H1 (cell line): ENCODE measurements at regions not wholly inside any gene's neighbourhood (a gene's known extent, or its start where the extent isn't known, plus 50 kb on each side); places are given as distances from the start of the nearest gene placed in this dataset.

ENCODE experiments used
- CTCF ChIA-PET: fragments of 300-600 bp; sonication (Branson Sonifier 250); formaldehyde crosslinking; loops from one replicate; lab custom pipeline; 2021; ENCODE audit not compliant: partially characterized antibody; lab: Charles Lee
- POLR2A ChIA-PET: fragments of 300-600 bp; sonication (Branson Sonifier 250); formaldehyde crosslinking; loops from one replicate; lab custom pipeline; 2021; ENCODE audit warnings: inconsistent platforms; ENCODE audit not compliant: partially characterized antibody; lab: Charles Lee
- DNase-seq, 2 experiments: peaks; one replicate each; pipeline versions ENCODE4 v3.0.0 to v3.0.0-alpha.2; 2010 to 2022; ENCODE audit warnings: low spot score in 2 of 2, low read depth in 1 of 2, mixed read lengths in 1 of 2
- FAIRE-seq: peaks from 2 replicates; lab custom pipeline; 2011; peaks lifted over from hg19 to GRCh38; lab: Jason Lieb, UNC
- H2AFZ ChIP-seq: 2 replicates; pipeline ENCODE4 v1.8.1; 2012; ENCODE audit warnings: low read length, inconsistent platforms
- H2AK5ac ChIP-seq: 2 replicates; pipeline ENCODE4 v1.6.1; 2013; ENCODE audit warnings: low read depth, low read length
- H2BK120ac ChIP-seq: replicated peaks from 2 replicates; pipeline ENCODE3; 2013; ENCODE audit warnings: low read depth, low read length, inconsistent platforms
- H2BK12ac ChIP-seq: 2 replicates; pipeline ENCODE4 v1.6.1; 2013; ENCODE audit warnings: low read depth, low read length
- H2BK15ac ChIP-seq: 2 replicates; pipeline ENCODE4 v1.6.1; 2013; ENCODE audit warnings: low read length
- H2BK20ac ChIP-seq: 2 replicates; pipeline ENCODE4 v1.6.1; 2013; ENCODE audit warnings: low read length
- H2BK5ac ChIP-seq: 2 replicates; pipeline ENCODE4 v1.6.1; 2013; ENCODE audit warnings: low read depth, low read length
- H3K14ac ChIP-seq: 2 replicates; pipeline ENCODE4 v1.6.1; 2013; ENCODE audit warnings: inconsistent platforms; ENCODE audit not compliant: insufficient read length
- H3K18ac ChIP-seq: 2 replicates; pipeline ENCODE4 v1.6.1; 2013; ENCODE audit warnings: low read length; ENCODE audit errors: extremely low read depth
- H3K23ac ChIP-seq: 2 replicates; pipeline ENCODE4 v1.6.1; 2013; ENCODE audit warnings: inconsistent platforms; ENCODE audit not compliant: insufficient read length
- H3K23me2 ChIP-seq: 2 replicates; pipeline ENCODE4 v1.6.1; 2013; ENCODE audit warnings: low read depth, low read length
- H3K27ac ChIP-seq: 2 replicates; pipeline ENCODE4 v1.6.1; 2011; ENCODE audit warnings: low read depth, low read length, inconsistent platforms
- H3K27me3 ChIP-seq, 4 experiments: replicated peaks in 1 of 4; 1 replicate in 1 of 4; 2 replicates in 3 of 4; pipeline versions ENCODE4 v1.6.1 to v1.8.1; 2011 to 2013; ENCODE audit warnings: low read length in 3 of 4, mild to moderate bottlenecking in 3 of 4, inconsistent platforms in 2 of 4, mixed read lengths in 2 of 4, moderate library complexity in 1 of 4; ENCODE audit not compliant: control insufficient read depth in 3 of 4, insufficient read depth in 3 of 4; ENCODE audit errors: extremely low read depth in 1 of 4
- H3K36me3 ChIP-seq, 4 experiments: 2 replicates each; pipeline versions ENCODE4 v1.6.1 to v1.8.1; 2011 to 2013; ENCODE audit warnings: mild to moderate bottlenecking in 4 of 4, low read length in 3 of 4, moderate library complexity in 2 of 4, control low read depth in 1 of 4, inconsistent platforms in 1 of 4; ENCODE audit not compliant: insufficient read depth in 4 of 4, control insufficient read depth in 2 of 4
- H3K4ac ChIP-seq: replicated peaks from 2 replicates; pipeline ENCODE3; 2013; ENCODE audit warnings: low read length, low read depth, mixed read lengths, inconsistent platforms; ENCODE audit not compliant: insufficient read length
- H3K4me1 ChIP-seq, 4 experiments: replicated peaks in 1 of 4; 1 replicate in 1 of 4; 2 replicates in 3 of 4; pipeline versions ENCODE4 v1.6.1 to v1.8.1; 2011 to 2013; ENCODE audit warnings: low read length in 3 of 4, inconsistent platforms in 2 of 4, mixed read lengths in 1 of 4; ENCODE audit not compliant: insufficient read depth in 4 of 4, control insufficient read depth in 3 of 4
- H3K4me2 ChIP-seq, 2 experiments: 2 replicates each; pipeline versions ENCODE4 v1.6.1 to v1.8.1; 2011 to 2013; ENCODE audit warnings: low read depth in 2 of 2, low read length in 2 of 2, control low read depth in 1 of 2, inconsistent platforms in 1 of 2, mild to moderate bottlenecking in 1 of 2; ENCODE audit not compliant: insufficient read depth in 1 of 2
- H3K4me3 ChIP-seq, 4 experiments: fragments of 200-600, 300-600 bp in 1 of 4; sonication (generic), shearing (Covaris generic), sonication (Bioruptor Twin) in 1 of 4; 2 replicates each; pipeline versions ENCODE4 v1.5.1 to v1.8.1; 2011 to 2016; ENCODE audit warnings: low read length in 4 of 4, low read depth in 3 of 4, control low read depth in 2 of 4, inconsistent platforms in 2 of 4, mild to moderate bottlenecking in 2 of 4, mixed read lengths in 1 of 4, moderate library complexity in 1 of 4; ENCODE audit not compliant: insufficient read depth in 2 of 4; ENCODE audit errors: extremely low read depth in 1 of 4
- H3K56ac ChIP-seq: replicated peaks from 2 replicates; pipeline ENCODE3; 2013; ENCODE audit warnings: low read depth, mild to moderate bottlenecking, mixed read lengths, low read length, inconsistent platforms; ENCODE audit not compliant: insufficient read length
- H3K79me1 ChIP-seq: 2 replicates; pipeline ENCODE4 v1.6.1; 2013; ENCODE audit warnings: low read depth, low read length, control low read depth
- H3K79me2 ChIP-seq, 2 experiments: 2 replicates each; pipeline versions ENCODE4 v1.6.1 to v1.8.1; 2012 to 2013; ENCODE audit warnings: low read length in 2 of 2, mild to moderate bottlenecking in 2 of 2, inconsistent platforms in 1 of 2; ENCODE audit not compliant: insufficient read depth in 2 of 2, control insufficient read depth in 1 of 2
- H3K9ac ChIP-seq, 4 experiments: replicated peaks in 1 of 4; 1 replicate in 1 of 4; 2 replicates in 3 of 4; pipeline versions ENCODE4 v1.6.1 to v1.8.1; 2011 to 2013; ENCODE audit warnings: low read depth in 3 of 4, low read length in 3 of 4, control low read depth in 2 of 4, mild to moderate bottlenecking in 2 of 4, moderate library complexity in 2 of 4, inconsistent platforms in 1 of 4; ENCODE audit errors: extremely low read depth in 1 of 4
- H3K9me3 ChIP-seq, 2 experiments: 2 replicates each; pipeline versions ENCODE4 v1.6.1 to v1.8.1; 2012 to 2013; ENCODE audit warnings: mild to moderate bottlenecking in 2 of 2, moderate library complexity in 2 of 2, control low read depth in 1 of 2, inconsistent platforms in 1 of 2, low read depth in 1 of 2, low read length in 1 of 2, mixed read lengths in 1 of 2; ENCODE audit not compliant: insufficient read depth in 2 of 2
- H4K20me1 ChIP-seq, 2 experiments: replicated peaks in 1 of 2; 2 replicates each; pipeline versions ENCODE3 to v1.8.1; 2011 to 2013; ENCODE audit warnings: inconsistent platforms in 2 of 2, low read length in 2 of 2, mild to moderate bottlenecking in 1 of 2; ENCODE audit not compliant: insufficient read depth in 2 of 2, control insufficient read depth in 1 of 2
- H4K5ac ChIP-seq: 2 replicates; pipeline ENCODE4 v1.6.1; 2013; ENCODE audit warnings: low read length, low read depth, mixed read lengths, inconsistent platforms; ENCODE audit not compliant: insufficient read length
- H4K8ac ChIP-seq: 2 replicates; pipeline ENCODE4 v1.8.0; 2013; ENCODE audit warnings: mild to moderate bottlenecking, moderate library complexity, low read length, inconsistent platforms; ENCODE audit not compliant: insufficient read depth; ENCODE audit errors: extremely low read depth
- H4K91ac ChIP-seq: replicated peaks from 2 replicates; pipeline ENCODE3; 2013; ENCODE audit warnings: low read length, mixed read lengths, inconsistent platforms; ENCODE audit not compliant: insufficient read length
- EP300 ChIP-seq, 2 experiments: IDR thresholded peaks; 1 replicate in 1 of 2; 2 replicates in 1 of 2; pipeline ENCODE4 v1.6.1; 2011 to 2012; ENCODE audit warnings: low read depth in 2 of 2, low read length in 2 of 2, mild to moderate bottlenecking in 2 of 2, borderline replicate concordance in 1 of 2, inconsistent platforms in 1 of 2, moderate library complexity in 1 of 2
- GTF2F1 ChIP-seq: IDR thresholded peaks from 2 replicates; pipeline ENCODE4 v1.6.1; 2012; ENCODE audit warnings: low read depth, low read length, improper control_type of control experiment, borderline replicate concordance
- HDAC2 ChIP-seq, 2 experiments: fragments of 300-600 bp in 1 of 2; sonication (generic) in 1 of 2; IDR thresholded peaks; 2 replicates each; pipeline ENCODE4 v1.6.1; 2011 to 2012; ENCODE audit warnings: low read depth in 2 of 2, low read length in 2 of 2, mild to moderate bottlenecking in 2 of 2, moderate library complexity in 2 of 2, borderline replicate concordance in 1 of 2, inconsistent platforms in 1 of 2
- KDM1A ChIP-seq: fragments of 200-600, 300-600 bp; sonication (generic); IDR thresholded peaks from 2 replicates; pipeline ENCODE4 v1.7.1; 2016; ENCODE audit warnings: mild to moderate bottlenecking, low read length, borderline replicate concordance
- MAFK ChIP-seq: IDR thresholded peaks from 2 replicates; pipeline ENCODE4 v1.6.1; 2012; ENCODE audit warnings: low read depth, mild to moderate bottlenecking, improper control_type of control experiment, low read length
- NRF1 ChIP-seq: IDR thresholded peaks from 2 replicates; pipeline ENCODE4 v1.6.1; 2011; ENCODE audit warnings: mild to moderate bottlenecking, low read depth, low read length, improper control_type of control experiment
- PHF8 ChIP-seq: fragments of 200-600 bp; sonication (generic); conservative IDR thresholded peaks from 2 replicates; pipeline ENCODE4 v1.7.1; 2012; ENCODE audit warnings: low read depth, mild to moderate bottlenecking, inconsistent platforms, low read length, moderate library complexity
- POLR2A ChIP-seq, 2 experiments: IDR thresholded peaks; 1 replicate in 1 of 2; 2 replicates in 1 of 2; pipeline ENCODE4 v1.6.1; 2011; ENCODE audit warnings: low read depth in 2 of 2, low read length in 2 of 2, mild to moderate bottlenecking in 2 of 2; ENCODE audit errors: control extremely low read depth in 1 of 2
- POLR2AphosphoS5 ChIP-seq: IDR thresholded peaks from 2 replicates; pipeline ENCODE4 v1.6.1; 2011; ENCODE audit warnings: low read depth, low read length
- SIN3A ChIP-seq, 2 experiments: IDR thresholded peaks in 1 of 2; conservative IDR thresholded peaks in 1 of 2; 2 replicates each; pipeline ENCODE4 v1.6.1; 2011 to 2012; ENCODE audit warnings: low read length in 2 of 2, improper control_type of control experiment in 1 of 2, low read depth in 1 of 2, mild to moderate bottlenecking in 1 of 2
- SIX5 ChIP-seq: IDR thresholded peaks from 2 replicates; pipeline ENCODE4 v1.6.1; 2011; ENCODE audit warnings: mild to moderate bottlenecking, low read depth, low read length
- SUZ12 ChIP-seq: fragments of 200-600 bp; sonication (generic); IDR thresholded peaks from 2 replicates; pipeline ENCODE4 v1.6.1; 2012; ENCODE audit warnings: mild to moderate bottlenecking, inconsistent platforms, low read length, moderate library complexity, mixed read lengths
- TAF1 ChIP-seq: IDR thresholded peaks from 2 replicates; pipeline ENCODE4 v1.6.1; 2011; ENCODE audit warnings: mild to moderate bottlenecking, low read depth, low read length
- ZNF274 ChIP-seq: IDR thresholded peaks from 2 replicates; pipeline ENCODE4 v1.7.0; 2012; ENCODE audit warnings: low read length, borderline replicate concordance; ENCODE audit errors: extremely low read depth
- WGBS, 2 experiments: shearing (Covaris generic) in 1 of 2; methylation state at CpG; one replicate each; pipeline versions ENCODE4 v1.1.6 to v1.1.7; 2013 to 2015; ENCODE audit warnings: low lambda C conversion rate in 2 of 2, mixed read lengths in 2 of 2, inconsistent platforms in 1 of 2, low coverage in 1 of 2, missing lambda C conversion rate in 1 of 2; ENCODE audit not compliant: insufficient replicate concordance in 2 of 2, insufficient coverage in 1 of 2, insufficient read length in 1 of 2; ENCODE audit errors: extremely low coverage in 1 of 2, missing lambda C conversion rate in 1 of 2; 5-methylcytosine and 5-hydroxymethylcytosine counted together

DNA sequence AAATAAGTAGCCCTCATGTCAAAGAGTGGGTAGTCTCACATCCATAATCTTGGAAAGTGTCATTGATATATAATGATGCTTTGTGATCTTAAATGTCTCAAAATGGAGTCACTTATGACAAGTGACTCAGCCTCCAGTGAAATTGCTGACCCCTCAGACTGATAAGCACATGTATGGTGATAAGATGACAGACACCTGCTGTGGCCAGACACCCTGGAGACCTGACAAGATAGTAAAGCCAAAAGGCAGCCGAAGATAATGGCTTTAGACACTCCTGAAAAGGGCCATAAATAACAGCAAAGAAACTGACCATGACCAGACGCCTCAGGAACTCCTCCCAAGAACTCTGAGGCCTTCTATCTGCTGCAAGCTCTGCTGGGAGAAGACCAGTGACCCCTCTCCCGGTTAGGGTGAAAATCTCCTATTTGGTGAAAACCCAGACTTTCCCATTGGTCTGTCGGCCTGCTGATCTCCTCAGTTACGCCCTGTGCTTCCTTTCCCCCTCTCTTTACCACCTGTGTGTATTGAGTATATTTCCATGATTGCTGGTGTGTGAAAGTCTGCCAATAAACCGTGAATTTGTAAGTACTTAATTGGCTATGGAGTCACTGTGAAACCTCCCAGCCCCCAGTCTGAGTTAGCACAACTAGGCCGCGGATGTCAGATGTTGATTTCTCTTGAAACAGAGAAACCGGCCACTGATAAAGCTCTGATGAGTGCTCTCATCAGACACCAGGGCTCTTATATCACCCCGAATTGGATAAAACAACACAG is 226.7 kb upstream of the MYOCD start:
- Histone ChIP-seq H3K36me3 (no peaks in the 10 kb centered on the region), H2BK15ac (no peak overlapping the region), H3K79me2 (no peaks in the 10 kb centered on the region), H3K14ac (no peak overlapping the region), H3K18ac (no peak overlapping the region), H3K4me2 (no peak overlapping the region), H3K4me1 (no peaks in the 10 kb centered on the region), H3K23ac (no peak overlapping the region), H2BK20ac (no peak overlapping the region), H2BK120ac (no peak overlapping the region), H4K91ac (no peak overlapping the region), H3K56ac (no peak overlapping the region), H4K5ac (no peak overlapping the region), H3K27me3 (no peaks in the 10 kb centered on the region), H3K4ac (no peak overlapping the region), H3K9ac (no peak overlapping the region), H4K20me1 (no peaks in the 10 kb centered on the region), H3K4me3 (no peak overlapping the region), H2AK5ac (no peak overlapping the region), H3K27ac (no peak overlapping the region), H2BK5ac (no peak overlapping the region), H3K23me2 (no peaks in the 10 kb centered on the region), H3K79me1 (no peaks in the 10 kb centered on the region), H2AFZ (peak overlapping the region; percentile 44; the same call in 1 of the 2 replicates), H4K8ac (no peak overlapping the region), H3K9me3 (no peaks in the 10 kb centered on the region), H2BK12ac (no peak overlapping the region)
- ChIA-PET POLR2A (no interaction called here), CTCF (no interaction called here)
- 89% methylated on average over 10 of the region's 10 CpGs; no CpG with 5 or more reads in 1 of the 2 experiments for WGBS, 2 experiments
- FAIRE-seq: no peak
- DNase-seq: no peak
- TF ChIP-seq MAFK: no peak
- no peak for TF ChIP-seq KDM1A
- no peak for TF ChIP-seq EP300 (IDR thresholded peaks at IDR 0.05; ENCODE audit: borderline replicate concordance in 1 of 2, low read depth in 2 of 2, low read length in 2 of 2)
- TF ChIP-seq TAF1: no peak
- no peak for TF ChIP-seq SIX5
- TF ChIP-seq GTF2F1: no peak
- no peak for TF ChIP-seq SUZ12
- TF ChIP-seq SIN3A (conservative IDR thresholded peaks at IDR 0.05 in 1 of 2, IDR thresholded peaks at IDR 0.05 in 1 of 2; ENCODE audit: low read depth in 1 of 2, low read length in 2 of 2): no peak
- no peak for TF ChIP-seq POLR2A (IDR thresholded peaks at IDR 0.05; ENCODE audit: control extremely low read depth in 1 of 2, low read depth in 2 of 2, low read length in 2 of 2)
- no peak for TF ChIP-seq PHF8
- TF ChIP-seq NRF1: no peak
- no peak for TF ChIP-seq HDAC2 (IDR thresholded peaks at IDR 0.05; ENCODE audit: borderline replicate concordance in 1 of 2, low read depth in 2 of 2, low read length in 2 of 2)
- no peak for TF ChIP-seq ZNF274
- no peak for TF ChIP-seq POLR2AphosphoS5
